AML-193 (cell line): ENCODE measurements at regions not wholly inside any gene's neighbourhood (a gene's known extent, or its start where the extent isn't known, plus 50 kb on each side); places are given as distances from the start of the nearest gene placed in this dataset.

ENCODE experiments used
- DNase-seq, 2 experiments: peaks; one replicate each; lab custom pipeline; 2025; lab: John Stamatoyannopoulos, UW

DNA sequence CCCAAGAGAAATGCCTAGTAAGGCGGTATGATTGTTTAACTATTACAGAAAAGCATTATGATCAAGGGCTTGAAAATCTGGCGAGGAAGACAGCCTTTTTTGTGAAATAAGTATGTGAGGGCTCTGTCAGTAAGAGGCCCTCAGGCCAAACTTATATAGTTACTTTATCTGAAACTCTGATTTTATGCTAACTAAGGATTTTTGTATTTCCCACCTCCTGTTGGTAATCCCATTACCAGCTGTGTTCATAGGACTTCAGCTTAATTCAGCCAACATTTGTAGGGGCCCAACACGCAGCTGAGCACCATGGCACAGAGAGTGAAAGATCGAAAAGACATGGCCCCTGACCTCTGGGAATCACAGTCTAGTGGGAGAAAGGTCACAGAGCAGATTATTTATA is 318.3 kb upstream of the WWC1 start:
- no peak for DNase-seq

GRCh38 chr5:167984951-167985350 is 306.5 kb upstream of the WWC1 start:
- no peak for DNase-seq

DNA sequence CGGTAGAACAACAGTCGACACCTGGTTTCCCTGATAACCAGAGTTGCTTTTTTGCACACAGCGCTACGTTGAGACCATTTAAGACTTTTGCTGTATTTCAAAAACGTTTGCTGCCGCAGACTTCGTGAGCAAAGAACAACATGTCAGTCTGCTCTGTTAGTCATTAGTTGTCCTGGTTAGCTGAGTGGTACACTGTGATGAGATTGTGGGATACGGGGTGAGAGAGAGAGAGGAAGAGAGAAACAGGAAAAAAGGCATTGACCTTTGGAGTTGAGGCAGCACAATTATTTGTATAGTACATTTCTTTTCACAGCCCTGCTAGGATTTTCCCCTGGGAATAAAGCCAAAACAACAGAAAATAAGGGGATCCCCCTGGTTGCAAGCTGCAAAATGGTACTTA is 306.1 kb upstream of the WWC1 start:
- DNase-seq = no peak

GRCh38 chr5:167987490-167988280 is 303.8 kb upstream of the WWC1 start:
- no peak for DNase-seq

GRCh38 chr5:167992868-167993267 is 298.6 kb upstream of the WWC1 start:
- no peak for DNase-seq

DNA sequence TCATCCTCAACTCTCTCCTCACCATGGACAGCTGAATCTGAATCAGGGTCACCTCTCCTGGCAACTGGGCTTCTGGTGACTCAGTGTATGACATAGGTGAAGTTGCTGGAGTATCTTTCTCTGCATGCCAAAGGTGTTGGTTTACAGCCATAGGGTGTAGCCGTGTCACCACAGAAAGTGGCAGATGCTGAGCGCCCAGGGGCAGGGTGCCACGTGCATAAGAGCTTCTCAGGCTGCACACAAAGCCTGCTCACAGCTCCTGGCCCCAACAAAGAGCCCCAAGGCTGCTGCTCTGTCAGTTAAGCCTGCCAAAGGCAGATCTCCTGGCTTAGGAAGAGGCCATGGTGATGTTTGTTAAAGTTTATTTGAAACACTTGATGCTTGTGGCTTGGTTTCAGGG is 297.7 kb upstream of the WWC1 start:
- no peak for DNase-seq

GRCh38 chr5:167995844-167996425 is 295.5 kb upstream of the WWC1 start:
- DNase-seq = no peak

- DNase-seq = no peak
These were observed 293.2 kb upstream of the WWC1 start for GRCh38 chr5:167998148-167998767.

- DNase-seq = no peak
These were observed 292.3 kb upstream of the WWC1 start for GRCh38 chr5:167999182-167999581.

DNA sequence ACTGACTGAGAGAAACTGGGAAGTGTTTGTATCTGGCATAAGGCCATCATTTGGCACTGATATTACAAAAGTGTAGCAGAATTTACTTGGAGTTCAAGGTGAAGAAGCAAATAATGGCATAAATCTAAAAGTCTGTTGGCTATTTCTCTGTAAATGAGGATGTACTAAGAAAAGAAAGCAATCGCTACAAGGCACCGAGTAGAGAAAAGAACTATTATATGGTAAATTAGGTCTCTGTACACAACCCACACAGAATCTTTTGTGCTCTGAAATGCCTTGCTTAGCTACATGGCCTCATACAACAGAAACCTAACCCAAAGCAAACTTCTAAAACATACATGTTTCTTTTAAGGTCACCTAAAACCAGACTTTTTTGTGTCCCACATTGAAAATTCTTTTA is 290.1 kb upstream of the WWC1 start:
- DNase-seq = no peak

DNA sequence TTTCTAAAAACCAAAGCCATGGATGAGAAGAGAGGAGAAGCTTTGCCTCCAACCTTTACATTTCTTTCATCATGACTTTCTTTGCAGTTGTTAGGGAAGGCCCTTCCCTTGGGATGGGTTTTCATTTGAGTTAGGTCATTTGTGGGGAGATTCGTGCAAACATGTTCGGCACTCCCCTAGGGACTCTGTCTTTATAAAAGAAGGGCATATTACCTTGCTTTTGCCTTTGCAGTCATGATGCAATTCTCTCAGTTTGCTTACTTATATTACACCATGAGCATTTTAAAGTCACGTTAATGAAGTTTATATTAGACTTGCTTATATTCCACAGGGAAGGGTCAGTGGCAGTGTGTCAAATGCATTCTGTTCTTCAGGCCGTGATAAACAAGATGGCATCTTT is 289.3 kb upstream of the WWC1 start:
- no peak for DNase-seq

DNA sequence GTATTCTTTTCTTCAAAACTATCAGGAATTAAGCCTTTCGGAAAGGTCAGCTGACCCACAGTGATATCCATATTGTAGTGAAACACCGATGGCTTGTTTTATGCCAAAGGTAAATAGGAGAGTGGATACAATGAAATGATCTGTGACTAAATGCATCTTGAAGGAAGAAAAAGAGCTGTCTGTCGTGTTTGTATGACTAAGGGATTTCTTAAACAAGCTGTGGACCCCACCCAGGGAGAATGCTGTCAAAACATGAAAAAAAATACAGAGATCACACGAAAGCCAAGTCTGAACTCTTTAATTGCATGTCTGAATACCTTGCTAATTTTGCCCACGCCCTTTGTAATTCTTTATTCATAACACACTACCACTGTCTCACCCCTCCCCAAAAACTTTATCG is 286.4 kb upstream of the WWC1 start:
- no peak for DNase-seq

GRCh38 chr5:168005936-168006335 is 285.5 kb upstream of the WWC1 start:
- no peak for DNase-seq

- DNase-seq = no peak
These were observed 284.9 kb upstream of the WWC1 start for GRCh38 chr5:168006456-168007130.

- no peak for DNase-seq
These were observed 284.2 kb upstream of the WWC1 start for GRCh38 chr5:168007286-168007685.

GRCh38 chr5:168008555-168008954 is 282.9 kb upstream of the WWC1 start:
- no peak for DNase-seq

GRCh38 chr5:168011096-168011495 is 280.3 kb upstream of the WWC1 start:
- no peak for DNase-seq

GRCh38 chr5:168012006-168012405 is 279.4 kb upstream of the WWC1 start:
- DNase-seq = no peak

- DNase-seq = no peak
These were observed 277.9 kb upstream of the WWC1 start for GRCh38 chr5:168013546-168013945.

DNA sequence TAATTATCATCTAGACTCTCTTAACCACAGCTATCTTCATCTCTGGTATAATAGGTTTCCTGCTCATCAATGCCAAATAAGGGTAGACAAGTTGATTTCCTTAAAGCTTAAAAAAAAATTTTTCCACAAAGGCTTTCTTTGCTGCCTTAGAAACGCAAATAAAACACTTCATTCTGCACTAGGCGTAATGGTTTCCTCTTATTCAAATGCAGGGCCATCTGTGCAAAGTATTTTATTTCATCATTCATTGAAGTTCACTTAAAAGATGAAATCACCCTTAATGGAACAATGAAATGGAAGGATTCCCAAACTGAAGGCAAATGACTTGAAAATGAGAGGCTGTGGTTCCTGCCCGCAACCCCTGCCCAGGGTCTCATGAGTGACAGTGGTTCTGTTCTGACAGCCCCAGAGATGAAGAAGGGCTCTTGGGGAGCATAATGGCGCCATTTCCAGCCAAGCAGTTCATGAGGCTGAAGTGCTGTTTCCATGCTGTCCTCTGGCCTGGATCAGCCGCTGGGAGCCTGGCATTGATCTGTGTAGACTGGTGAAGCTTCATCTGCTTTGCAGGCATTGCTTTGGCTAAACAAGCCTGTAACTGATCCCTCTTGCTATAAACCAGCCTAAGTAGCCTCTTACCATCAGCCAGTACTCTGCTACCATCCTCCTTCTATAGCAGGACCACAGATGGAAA is 276.9 kb upstream of the WWC1 start:
- no peak for DNase-seq

GRCh38 chr5:168015506-168015905 is 275.9 kb upstream of the WWC1 start:
- DNase-seq = no peak

GRCh38 chr5:168017313-168017712 is 274.1 kb upstream of the WWC1 start:
- no peak for DNase-seq
